ENCODE measurements at regions not wholly inside any gene's neighbourhood (a gene's known extent, or its start where the extent isn't known, plus 50 kb on each side); places are given as distances from the start of the nearest gene placed in this dataset.

DNA sequence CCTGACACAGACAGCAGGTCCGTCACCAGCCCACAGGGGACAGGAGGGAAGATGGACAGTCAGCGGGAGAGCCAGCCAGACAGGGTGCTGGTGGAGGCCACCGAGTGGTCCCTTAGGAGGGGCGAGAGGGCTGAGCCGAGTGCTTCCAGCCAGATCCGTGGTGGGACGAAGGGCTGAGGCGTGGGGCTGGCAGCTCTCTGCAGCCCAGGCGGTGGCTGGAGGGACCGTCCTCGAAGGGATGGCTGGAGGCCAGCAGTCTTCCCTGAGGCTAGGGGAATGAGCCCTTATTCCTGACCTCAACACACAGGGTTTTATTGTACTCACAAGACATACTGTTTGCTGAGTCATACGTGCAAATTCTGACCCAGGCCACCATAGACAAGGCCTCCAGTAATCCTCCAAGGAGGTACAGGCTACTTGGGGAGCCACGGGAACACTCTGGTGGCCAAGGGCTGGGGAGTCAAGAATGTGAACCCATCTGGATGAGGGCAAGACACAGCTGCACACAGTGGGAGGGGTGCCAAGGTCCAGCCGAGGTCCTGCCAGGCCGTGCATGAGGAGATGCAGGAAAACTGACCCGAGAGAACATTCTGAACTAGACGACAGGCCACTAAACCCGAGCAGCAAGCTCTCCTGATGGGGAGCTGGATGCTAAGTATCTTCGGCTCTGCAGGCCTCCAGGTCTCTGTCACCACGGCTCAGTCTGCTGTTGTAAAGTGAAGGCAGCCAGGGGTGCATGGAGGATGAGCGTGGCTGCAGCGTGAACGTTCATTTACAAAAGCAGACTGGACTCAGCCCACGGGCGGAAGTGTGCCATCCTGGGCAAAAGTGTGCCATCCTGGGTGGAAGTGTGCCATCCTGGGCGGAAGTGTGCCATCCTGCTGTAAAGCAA, 242.5 kb downstream of the TTLL2 start:
- DNase-seq, result no peak

DNA sequence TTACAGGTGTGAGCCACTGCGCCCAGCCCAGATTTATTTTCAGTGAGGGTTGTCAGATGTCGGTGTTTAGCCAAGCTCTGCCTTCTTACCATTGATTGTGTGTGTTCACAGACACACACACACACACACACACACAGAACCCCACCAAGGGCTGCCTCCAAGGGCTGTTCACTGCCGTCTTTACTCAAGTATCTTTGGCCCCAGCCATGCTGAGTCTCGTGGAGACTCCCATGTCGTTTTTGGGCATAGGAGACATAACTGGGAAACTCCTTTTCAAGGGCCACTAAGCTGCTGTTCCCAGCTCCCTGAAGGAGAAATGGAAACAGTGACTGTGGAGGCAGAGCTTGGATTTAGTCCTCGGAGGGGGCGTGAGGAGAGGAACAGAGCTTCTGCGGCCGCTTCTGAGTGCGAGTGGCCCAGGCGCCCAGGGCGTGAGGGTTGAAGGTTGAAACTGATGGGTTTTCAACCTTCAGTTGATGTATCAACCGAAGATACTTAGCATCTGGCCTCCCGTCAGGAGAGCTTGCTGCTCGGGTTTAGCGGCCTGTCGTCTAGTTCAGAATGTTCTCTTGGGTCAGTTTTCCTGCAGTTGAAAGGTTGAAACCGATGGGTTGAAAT, 243.6 kb downstream of the TTLL2 start:
- no peak for DNase-seq

DNA sequence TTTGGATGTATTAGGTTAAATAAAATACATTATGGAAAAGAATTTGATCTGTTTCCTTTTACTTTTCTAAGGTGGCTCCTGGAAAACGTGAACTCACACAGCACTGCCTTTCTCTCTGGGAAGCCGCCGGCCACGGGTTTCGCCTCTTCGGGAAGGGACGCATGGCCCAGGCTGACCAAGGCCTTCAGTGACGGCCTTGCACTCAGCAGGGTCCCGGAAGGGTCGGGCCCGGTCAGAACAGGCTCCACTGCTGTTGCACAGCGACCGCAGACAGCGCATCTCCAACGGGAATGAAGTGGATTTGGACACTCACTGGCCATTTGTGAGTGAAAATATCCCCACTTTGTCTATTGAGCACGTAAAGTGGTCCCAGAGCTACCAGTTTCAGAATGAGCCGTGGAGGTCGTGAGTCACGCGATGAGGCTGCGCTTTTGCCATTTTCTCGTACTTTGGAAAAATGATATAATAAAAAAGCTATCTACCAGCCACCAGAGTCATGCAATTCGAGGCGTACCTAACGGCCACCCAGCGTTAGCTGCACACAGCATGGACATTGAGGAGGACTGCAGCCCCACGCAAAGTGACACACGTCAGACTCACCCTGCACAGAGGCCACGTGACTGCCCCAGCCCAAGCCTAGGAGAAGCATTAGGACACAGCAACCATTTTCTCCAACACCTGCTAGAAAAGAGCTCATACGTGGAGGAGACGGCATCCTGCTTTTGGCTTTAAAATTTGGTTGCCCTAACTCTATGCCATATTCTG, 244.3 kb downstream of the TTLL2 start:
- no peak for DNase-seq

DNA sequence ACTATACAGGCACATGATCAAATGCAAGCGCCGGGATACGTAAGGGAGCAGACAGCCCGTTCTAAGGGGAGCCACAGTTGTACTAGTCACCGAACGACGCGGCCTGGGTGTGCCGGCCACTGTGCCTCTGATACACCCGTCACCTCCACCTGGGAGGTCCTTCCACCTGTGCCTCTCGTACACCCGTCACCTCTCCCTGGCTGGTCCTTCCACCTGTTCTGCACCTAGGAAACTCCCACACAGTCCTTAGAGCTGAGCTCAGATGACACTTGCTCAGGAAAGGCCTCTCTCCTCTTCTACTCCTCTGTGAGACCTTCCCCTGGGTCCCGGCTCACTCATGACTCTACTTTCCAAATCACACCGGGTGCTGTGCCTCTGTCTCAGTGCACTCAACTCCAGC, 245.0 kb downstream of the TTLL2 start:
- DNase-seq, result no peak

DNA sequence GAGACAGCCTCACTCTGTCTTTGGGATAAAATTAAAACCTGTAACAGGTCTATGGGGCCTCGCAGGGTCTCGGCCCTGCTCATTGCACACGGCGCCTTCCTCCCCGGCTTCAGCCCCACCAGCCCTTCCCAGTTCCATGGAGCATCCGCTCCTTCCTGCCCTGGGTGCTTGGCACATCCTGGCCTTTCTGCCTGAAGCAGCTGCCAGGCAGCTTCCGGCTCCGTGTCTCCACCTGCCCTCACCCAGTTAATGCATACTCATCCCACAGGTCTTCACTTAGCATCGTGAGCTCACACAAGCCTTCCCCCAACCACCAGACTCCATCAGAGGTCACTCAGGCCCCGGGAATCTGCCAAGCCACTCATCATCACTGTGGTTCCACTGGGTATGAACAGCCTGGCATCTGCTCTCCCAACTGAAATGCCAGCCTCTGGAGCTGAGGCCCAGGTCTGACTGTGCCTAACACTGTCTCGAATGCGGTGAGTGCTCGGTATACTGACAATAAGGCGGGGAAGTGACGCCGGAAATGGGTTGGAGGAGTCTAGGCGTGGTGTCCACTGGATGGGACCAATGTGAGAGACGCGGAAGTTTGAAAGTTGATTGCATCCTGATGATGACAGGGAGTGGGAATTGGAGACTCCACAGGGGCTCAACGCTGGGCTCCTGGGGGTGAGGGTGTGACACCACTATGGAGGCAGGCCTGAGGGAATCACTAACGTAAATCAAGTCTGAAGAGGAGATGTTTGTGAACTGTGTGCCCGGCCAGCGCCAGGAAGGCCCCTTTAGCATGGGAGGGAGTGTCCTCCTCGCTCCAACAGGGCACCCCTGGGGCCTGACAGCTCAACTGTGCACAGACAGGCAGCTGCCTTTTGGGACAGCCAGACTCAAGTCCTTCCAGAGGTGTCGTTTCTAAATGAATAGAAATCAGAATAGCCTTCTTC, 245.8 kb downstream of the TTLL2 start:
- DNase-seq, result no peak

DNA sequence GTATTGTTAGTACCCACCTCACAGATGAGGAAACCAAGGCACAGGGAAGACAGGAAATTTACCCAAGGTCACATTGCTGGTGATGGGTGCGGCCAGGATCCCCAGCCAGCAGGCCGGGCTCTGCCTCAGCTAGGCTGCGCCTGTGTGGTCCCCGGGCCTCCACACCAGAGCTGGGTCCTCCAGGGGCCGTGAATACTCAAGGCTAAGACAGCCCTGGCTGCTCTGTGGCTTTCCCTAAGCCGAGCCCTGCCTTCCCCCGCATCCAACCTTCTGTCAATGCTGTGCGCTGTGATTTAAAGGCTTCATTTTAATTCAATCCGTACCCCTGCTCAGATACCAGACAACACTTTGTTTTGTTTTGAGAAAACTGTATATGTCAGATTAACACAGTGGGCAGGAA, 246.7 kb downstream of the TTLL2 start:
- no peak for DNase-seq

DNA sequence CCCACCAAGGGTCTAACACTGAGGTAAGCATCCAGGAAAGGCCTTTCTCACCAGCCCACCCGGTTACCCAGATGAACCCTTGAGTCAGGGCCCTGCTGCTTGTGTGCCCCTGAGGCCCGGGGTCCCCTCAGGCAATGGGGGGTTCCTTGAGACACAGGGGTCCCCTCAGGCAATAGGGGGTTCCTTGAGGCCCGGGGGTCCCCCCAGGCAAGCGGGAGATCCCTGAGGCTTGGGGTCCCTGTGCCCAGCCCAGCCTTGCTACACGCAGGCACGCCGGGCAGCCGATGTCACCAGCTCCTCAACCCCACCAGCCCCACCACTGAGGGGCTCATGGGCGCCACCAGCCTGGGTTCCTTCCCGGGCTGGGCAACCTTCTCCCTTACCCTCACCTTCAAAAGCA, 247.2 kb downstream of the TTLL2 start:
- no peak for DNase-seq

DNA sequence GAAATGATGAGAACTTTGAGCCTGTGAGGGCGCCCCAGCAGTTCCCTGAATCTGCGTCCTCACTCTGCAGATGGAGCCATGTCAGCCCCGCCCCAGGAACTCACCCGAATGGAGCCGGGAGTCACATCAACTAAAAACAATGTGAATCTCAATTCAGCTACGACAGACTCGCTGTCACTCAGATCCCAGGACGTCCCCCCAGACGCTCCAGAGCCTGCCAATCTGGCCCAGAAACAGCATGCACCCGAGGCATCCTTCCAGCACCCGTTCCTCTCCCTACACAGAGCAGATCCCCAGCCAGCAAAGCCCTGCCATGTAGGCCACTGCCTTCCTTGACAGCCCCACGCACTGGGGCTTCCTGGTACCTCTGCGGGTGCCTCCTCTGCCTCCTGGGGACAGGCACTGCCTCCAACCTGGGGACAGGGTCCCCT, 248.0 kb downstream of the TTLL2 start:
- DNase-seq, result no peak

DNA sequence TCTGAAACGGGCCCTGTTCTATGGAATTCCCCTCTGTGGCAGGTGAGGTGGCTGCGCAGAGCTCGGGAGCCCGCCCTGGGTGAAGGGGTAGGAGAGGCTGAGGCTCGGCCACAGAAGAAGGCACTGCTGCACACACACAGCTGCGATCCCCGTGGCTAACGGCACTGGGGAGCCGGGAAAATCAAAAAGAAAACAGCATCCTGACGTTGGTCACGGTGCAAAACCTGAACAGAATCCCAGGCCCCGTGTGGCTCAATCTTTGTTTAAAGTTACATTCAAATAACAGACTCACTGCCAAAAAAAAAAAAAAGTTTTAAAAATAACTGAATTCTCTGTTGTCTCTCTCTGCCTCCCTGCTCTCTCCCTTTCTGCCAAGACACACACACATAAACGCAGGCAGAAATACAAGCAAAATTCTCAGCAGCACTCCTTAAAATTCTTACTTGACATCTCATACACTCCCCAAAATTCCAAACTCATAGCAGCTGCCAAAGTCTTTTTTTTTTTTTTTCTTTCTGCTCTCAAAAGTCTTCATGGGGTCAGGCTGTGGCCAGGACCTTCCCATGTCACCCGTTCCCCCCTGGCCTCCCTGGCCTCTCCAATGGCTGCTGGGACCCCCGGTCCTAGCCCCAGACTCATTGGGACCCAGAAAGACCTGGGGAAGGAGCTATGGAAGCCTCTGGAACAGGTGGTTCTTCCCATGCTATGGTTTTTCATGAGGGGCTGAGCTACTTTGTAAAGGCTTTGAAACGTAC, 248.8 kb downstream of the TTLL2 start:
- no peak for DNase-seq

DNA sequence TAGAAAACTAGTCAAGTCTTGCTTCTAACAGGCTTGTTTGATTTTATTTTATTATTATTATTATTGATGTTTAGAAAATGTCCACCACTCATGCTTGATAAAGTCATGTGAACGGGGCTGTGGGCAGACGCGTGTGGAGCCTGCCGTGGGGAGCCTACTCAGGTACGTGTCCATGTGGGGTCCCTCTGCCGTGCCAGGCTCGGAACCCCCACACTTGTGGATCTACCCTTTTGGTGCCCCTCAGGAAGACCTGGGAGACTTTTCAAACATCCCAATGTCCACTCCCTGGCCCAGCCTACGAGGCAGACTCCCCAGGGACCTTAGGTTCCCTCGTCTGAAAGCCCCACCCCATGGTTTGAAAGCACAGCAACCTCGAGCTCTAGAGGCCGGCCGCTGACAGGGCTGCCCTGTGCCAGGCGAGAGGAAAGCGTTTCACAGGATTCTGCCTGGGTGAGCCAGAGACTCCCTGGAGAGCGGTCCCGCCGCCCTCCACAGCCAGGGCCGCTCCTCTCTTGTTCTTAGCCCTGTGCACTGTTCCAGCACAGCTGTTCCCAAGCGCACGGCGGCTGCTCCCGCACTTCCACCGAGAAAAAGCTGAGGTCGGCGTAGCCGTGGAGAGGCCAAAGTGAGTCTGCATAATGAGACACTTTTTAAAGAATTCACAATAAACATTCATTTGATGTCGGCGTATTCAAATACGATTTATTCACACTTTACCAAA, 249.7 kb downstream of the TTLL2 start:
- no peak for DNase-seq

DNA sequence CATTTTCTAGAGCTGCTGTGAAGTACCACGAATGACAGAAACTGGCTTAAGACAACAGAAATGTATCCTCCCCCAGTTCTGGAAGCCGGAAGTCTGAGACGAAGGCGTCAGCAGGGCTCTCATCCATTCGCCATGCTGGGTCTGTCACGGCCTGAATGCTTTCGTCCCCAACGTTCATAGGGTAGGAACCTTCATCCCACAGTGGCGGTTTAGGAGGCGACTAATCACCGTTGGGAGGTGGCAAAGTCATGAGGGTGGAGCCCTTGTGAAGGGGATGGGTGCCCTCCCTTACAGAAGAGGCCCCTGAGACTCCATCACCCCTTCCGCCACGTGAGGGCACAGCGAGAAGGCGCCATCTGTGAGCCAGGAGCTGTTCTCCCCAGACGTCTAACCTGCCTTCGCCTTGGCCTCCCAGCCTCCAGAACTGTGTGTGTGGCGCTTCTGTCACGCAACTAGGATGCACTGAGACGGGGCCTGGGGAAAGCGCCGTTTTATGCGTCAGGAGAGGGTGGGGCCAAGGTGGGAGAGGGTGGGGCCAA, 250.3 kb downstream of the TTLL2 start:
- DNase-seq, result no peak

DNA sequence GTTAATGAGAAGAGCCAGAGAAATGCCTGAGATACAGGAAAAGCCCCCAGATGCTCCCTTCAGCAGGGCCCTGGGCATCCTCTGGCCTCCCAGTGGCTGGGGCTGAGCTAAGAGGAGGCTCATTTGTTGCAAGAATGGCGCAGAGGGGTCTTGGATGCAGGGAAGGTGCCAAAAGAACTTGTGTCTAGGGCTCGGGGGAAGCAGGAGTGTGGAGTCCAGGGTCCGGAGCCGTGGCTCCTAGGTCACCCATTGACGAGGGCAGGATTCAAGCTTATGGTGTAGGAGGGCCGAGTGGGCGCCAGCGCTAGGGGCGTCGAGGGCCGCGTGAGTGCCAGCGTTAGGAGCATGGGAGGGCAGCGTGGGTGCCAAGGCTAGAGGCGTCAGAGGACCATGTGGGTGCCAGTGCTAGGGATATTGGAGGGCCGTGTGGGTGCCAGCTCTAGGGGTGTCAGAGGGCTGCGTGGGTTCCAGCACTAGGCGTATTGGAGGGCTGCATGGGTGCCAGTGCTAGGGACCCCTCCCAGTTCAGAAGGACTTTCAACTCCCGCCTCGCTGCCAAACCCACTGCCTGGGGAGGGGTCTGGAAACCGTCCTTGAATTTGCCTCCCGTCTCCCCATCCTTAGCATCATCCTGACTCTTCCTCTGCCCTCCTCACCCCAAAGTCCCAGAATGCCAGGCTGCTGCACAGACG, 250.5 kb upstream of the AFDN start:
- DNase-seq, result no peak

DNA sequence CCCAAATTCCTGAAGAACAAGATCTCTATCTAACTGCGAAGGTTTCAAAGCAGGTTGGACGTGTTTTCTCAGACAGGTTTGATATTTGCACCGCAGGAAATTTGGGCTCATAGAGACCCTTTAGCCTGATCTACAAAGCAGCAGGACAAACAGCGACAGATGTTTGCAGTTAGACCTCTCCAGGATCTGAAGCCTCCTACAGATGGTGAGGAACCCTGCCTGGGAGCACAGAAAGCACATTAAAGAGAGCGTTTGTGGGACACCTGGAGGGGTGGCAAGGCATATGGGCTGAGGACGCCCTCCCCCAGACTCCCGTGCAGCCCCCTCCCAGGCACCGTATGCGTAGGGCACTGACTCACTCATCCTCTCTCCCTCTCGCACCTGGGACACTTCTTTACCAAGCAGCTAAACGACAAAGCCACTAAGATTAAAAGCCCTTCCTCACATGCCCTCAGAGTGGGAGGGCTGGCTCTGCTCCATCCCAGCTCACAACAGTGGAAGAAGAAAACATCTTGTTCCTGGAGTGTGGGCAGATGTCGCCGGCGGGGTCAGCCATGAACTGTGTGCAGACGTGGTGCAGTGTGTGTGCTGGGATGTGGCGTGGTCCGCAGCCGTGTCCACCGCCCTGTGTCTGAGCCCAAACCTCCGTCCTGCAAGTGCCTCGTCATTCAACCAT, 249.7 kb upstream of the AFDN start:
- DNase-seq, result no peak

DNA sequence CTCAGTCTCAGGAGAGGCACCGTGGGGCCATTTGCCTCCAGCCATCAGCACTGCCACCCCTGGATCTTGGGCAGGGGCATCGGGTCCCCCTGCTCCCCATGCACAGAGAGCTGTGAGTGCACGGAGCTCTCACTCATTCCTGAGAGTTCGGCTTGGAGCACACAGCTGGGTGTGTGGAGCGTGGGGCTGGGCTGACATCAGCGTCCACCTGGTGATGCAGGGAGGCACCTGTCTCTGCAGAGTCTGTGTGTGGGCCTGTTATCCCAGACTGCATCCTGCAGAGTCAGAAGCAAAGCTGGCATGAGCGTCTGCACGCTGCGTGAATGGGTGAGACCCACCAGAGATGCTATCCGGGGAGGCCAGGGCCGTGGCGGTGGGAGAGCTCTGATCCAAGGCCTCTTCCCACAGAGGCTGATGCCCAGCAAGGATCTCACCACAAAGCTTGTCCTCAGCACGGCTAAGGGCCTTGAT, 248.8 kb upstream of the AFDN start:
- DNase-seq, result no peak

DNA sequence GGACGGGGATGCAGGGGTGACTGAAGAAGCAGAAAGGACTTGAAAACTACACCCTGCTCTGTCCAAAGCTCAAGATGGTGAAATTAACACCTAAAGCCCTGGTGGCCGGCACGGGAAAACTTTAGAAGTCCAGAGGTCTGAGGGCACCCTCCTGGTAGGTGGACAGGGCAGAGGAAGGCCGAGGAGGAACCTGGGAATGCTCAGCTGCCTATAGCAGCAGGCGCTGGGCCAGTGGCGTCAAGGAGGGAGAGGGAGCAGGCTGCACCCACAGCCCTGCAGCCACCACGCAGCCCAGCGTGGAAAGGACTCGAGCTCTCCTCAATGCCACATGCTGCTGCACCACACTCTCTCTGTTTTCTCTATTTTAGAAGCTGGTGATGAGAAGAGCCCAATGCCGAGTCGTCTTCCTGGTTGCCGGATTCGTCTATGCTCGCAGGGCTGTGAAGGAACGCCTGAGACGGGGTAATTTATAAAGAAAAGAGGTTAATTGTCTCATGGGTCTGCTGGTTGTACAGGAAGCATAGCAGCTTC, 248.3 kb upstream of the AFDN start:
- no peak for DNase-seq

DNA sequence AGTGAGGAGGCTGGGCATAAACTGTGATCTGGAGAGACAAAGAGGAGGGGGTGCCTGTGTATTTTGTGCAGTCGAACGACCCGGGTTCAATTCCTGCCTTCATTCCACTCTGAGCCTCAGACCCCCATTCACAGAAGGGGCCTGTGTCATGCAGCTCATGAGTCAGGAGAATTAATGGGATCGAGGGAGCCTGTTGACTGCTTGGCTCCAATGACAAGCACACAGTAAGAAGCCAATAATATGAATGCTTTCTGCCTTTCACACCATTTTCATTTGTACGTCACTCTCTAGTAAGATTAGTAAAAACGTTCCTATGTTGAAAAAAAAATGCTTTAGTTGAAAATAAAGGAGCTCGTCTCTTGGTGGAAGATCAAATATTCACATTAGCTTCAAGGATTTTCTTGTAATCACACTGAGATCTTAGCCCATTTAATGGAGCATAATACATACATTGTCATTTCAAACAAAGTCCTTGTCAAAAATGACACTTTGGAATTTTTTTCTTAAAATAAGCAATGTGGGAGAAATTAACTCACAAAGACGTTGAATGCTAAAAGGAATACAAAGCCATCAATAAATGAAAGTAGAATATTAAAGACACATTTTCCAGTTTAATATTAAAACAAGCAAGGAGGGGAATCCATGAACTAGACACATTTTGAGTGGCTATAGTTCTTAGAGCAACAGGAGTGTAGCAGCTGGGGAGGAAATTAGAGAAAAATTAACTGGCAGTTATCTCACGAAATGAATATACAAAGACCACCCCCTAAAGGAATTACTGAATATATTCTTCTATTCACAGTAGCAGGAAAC, 246.7 kb upstream of the AFDN start:
- DNase-seq, result no peak

DNA sequence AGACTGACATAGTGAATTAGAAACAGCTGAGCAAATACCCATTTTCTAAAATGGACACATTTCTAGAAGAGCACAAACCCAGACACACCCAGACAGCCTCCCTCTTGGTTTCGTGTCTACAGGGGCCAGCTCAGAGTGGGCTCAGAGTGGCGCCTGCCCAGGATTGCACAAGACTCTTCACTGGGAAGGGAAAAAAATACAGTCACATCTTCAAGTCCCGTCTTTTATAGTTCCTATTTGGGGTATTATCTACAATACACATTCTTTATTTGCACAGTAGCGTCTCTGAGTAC, 246.1 kb upstream of the AFDN start:
- no peak for DNase-seq

DNA sequence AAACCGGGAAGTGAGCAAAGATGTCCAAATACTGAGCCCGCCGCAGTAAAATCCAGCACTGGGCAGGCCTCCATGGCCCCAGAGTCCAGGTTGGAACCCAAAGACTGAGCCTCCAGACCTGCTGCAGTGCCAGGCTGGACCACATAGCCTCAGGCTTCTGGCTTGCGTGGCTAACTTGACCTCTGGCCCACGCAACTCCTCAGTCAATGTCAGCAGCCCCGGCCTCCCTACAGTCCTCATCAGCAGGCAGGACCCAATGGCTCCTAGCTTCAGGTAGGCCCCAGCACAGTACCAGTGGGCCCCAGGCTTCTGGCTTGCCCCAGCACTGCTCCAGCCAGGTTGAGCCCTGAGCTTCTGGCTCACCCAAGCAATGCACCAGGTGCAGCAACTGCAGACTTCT, 245.1 kb upstream of the AFDN start:
- DNase-seq, result no peak
